Epithelial cell of prostate (primary cell): ENCODE measurements at regions not wholly inside any gene's neighbourhood (a gene's known extent, or its start where the extent isn't known, plus 50 kb on each side); places are given as distances from the start of the nearest gene placed in this dataset.
"Not testable (repeated sequence)": the region's sequence is repeated elsewhere in the genome, so short reads cannot be mapped to it uniquely, and the experiment has no call there.

Experiments
- DNase-seq: peaks from one replicate; pipeline ENCODE4 v3.0.0-alpha.2; 2011; ENCODE audit warnings: low read depth, low spot score
- H3K27ac ChIP-seq: fragments of 450-650 bp; 2 replicates; pipeline ENCODE4 v1.5.1; 2017; ENCODE audit warnings: mild to moderate bottlenecking

DNA sequence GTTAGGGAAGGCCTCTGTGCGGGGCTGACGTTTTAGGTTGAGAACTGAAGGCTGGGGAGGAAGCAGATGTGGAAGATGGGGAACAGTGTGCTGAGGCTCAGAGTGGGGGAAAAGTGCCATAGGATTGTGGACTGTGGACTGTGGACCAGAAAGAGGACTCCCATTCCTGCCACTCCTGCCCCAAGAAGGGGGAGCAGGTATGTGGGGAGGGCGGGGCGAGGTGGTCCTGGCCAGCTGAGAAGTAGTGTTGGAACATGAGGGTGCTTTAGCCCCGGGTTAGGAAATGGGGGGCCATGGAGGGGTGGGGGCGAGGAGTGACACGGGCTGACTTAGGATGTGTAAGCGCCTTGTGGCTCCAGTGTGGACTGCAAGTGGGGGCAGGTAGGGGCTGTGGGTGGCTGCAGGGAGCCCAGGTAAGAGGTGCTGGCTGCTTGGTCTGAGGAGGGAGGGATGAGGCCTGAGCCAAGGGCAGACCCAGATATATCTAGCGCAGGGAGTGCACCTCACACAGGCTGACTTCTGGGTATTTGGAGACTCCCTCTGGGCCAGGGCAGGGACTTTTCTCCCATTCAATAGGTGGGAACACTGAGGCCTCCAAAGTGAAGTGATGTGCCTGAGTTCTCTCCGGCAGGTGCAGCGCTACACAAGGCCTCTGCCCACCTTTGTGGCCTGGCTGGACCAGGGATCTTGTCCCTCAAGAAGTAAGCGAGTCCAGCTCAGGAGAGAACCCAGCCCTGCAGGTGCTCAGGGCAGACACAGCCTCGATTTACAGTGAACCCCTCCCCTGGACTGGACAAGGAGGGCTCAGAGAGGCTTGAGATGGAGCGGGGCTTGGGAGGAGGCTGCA, 76.6 kb upstream of the TOX2 start:
- DNase-seq, result no peak
- no peak overlapping the region for H3K27ac ChIP-seq

DNA sequence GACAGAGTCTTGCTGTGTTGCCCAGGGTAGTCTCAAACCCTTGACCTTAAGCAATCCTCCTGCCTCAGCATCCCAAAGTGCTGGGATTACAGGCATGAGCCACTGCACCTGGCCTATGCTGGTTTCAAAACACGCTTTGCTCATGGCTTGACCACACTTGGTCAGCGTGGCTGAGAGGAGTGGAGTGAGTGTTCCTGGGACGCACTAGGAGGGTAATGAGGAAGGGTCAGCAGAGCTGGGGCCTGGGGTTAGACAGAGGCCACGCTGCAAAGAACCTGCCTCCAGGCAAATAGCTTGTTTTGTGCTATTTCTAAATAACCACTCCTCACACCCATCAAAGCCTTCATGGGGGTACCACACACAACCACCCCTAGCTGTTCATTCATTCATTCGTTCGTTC, 77.9 kb upstream of the TOX2 start:
- no peak overlapping the region for H3K27ac ChIP-seq
- no peak for DNase-seq

DNA sequence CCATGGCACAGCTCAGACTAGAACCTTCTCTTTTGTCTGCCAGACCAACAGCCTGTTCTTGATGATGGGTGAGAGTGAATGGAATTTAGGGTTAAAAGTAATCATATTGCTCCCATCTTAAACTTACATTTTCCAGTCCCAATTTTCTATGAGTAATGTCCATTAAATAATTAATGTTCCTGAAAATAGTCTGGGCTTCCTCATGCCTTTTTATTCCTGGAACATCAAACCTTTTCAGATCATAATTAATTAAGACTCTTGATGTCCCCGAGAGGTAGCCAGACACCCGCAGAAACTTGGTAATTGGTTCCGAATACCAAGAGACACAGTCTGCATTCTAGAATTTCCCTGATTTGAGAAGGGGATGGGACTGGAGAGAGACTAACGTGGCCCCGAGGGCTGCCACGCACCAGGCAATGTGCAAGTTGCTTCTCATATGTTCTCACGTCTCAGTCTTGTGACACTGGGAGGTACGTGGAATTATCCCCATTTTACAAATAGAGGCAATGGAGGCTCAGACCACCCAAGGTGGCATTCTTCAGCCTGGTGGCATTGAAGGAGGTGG, 78.6 kb upstream of the TOX2 start:
- DNase-seq, result no peak
- no peak overlapping the region for H3K27ac ChIP-seq

- H3K27ac ChIP-seq, result no peak overlapping the region
- DNase-seq, result no peak
These were observed 80.9 kb upstream of the TOX2 start for GRCh38 chr20:43833511-43834395.

GRCh38 chr20:43832961-43833360, 81.7 kb upstream of the TOX2 start:
- no peak for DNase-seq
- H3K27ac ChIP-seq, result no peak overlapping the region

DNA sequence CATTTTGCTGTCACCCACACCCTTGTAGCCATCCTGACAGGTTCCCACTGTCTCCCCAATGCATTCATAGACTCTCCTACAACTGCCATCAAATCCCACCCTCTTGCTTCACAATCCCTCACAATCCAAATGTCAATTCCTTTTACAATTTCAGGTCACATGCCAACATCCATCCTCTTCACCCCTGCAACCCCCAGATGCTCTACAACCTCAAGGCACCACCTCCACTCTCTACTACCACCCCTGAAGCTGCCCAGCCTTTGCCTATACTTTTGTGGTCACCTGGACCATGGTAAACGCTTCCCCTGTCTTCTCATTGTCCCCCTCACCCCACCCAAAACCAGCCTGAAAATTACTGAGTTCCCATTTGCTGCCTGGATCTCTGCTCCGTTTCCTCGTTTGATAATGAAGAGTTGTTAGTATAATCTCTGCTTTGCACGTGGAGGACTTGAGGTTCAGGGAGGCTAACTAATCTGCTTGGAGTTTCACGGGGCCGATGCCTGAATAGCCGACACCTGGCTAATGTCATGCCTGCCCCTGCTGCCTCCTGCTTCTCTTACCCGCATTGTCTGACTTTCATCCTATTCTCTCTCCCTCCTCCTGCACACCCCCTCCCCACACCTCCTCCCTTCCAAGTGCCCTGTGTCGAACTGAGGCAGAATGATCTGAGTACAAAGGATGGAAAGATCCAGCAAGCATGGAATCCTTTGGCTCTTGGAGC, 82.4 kb upstream of the TOX2 start:
- H3K27ac ChIP-seq, result no peak overlapping the region
- DNase-seq, result no peak

DNA sequence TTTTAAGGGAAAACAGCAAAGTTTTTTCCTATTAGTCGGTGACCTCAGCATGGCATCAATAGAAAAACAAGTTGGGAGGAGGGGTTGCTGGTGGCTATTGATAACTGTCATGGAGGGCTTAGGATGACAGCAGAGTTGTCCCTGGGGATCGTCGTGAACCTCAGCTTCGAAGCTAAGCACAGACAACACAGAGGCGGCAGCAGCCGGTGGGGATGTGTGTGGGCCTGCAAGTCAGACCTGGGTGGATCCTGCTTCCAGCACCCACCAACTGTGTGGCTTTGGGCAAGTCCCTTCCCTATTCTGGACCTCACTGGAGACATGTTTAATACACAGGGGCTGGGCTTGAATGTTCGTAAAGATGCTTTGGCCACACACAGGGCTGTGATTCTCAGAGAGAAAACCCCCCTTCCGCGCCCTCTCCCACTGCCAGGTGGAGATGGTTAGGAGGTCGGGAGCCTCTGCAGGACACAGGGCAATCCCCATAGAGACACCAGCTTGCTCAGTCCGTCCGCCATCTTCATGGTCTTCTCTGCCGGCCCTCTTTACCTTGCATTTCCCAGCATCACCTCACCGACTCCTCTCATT, 83.1 kb upstream of the TOX2 start:
- no peak for DNase-seq
- no peak overlapping the region for H3K27ac ChIP-seq

- DNase-seq, result no peak
- H3K27ac ChIP-seq, result no peak overlapping the region
These were observed 83.8 kb upstream of the TOX2 start for GRCh38 chr20:43830883-43831282.

DNA sequence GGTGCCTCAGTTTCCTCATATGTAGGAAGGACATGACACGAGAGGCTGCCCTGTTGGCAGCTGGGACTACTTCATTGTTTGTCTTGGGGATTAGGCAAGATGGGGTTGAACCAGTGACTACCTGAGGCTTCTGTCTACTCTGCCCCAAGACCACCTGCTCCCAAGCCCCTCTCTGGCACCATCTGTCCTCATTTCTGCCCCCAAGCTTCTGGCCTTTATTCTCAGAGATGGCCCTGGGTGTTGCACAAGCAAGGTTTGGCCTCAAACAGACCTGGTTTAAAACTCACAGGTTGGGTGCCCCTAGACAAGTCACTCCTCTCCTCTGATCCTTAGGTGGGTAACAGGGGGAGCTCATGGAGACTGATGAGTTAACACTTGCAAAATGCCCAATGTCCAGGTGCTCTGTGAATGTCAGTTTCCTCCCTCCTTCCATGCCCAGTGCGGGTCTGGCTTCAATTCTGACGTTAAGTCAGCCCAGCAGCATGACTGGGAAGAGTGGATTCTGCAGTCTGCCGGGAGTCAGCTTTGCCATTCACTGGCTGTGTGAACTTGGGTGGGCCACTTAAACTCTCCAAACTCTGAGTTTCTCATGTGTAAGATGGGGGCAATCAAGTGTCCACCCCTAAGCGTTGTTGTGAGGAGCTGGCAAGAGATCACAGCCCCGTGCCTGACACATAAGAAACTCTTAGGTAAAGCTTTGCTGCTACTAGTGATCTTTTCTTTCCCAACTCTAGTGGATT, 84.5 kb upstream of the TOX2 start:
- no peak overlapping the region for H3K27ac ChIP-seq
- DNase-seq, result no peak

GRCh38 chr20:43827940-43828562, 86.6 kb upstream of the TOX2 start:
- no peak overlapping the region for H3K27ac ChIP-seq
- no peak for DNase-seq

DNA sequence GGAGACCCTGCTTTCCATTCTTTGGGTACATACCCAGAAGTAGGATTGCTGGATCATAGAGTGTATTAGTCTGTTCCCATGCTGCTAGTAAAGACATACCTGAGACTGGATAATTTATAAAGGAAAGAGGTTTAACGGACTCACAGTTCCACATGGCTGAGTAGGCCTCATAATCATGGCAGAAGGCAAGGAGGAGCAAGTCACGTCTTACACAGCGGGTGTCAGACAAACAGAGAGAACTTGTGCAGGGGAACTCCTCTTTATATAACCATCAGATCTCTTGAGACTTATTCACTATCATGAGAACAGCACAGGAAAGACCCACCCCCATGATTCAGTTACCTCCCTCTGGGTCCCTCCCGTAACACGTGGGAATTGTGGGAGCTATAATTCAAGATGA, 87.7 kb upstream of the TOX2 start:
- H3K27ac ChIP-seq, result not testable (repeated sequence)

GRCh38 chr20:43825581-43825980, 89.1 kb upstream of the TOX2 start:
- no peak overlapping the region for H3K27ac ChIP-seq
- DNase-seq, result no peak

More for the DNA sequence above, 87.7 kb upstream of the TOX2 start:
- DNase-seq, result not testable (repeated sequence)

DNA sequence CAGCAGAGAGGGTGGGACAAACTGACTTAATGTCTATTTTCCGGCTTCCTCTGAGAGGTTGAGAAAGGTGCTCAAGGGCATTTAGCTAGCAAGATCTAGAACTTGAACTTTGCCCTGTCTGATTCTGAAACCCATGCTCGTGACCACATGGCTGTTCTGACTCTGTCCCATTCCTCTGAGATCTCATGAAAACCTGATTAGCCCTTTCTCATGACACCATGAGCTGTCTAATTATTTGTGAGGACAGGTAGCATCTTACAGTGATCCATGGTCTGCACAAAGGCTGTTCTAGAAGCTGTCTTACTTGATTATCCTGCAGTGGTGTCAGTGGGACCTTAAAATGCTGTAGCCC, 89.6 kb upstream of the TOX2 start:
- no peak for DNase-seq

DNA sequence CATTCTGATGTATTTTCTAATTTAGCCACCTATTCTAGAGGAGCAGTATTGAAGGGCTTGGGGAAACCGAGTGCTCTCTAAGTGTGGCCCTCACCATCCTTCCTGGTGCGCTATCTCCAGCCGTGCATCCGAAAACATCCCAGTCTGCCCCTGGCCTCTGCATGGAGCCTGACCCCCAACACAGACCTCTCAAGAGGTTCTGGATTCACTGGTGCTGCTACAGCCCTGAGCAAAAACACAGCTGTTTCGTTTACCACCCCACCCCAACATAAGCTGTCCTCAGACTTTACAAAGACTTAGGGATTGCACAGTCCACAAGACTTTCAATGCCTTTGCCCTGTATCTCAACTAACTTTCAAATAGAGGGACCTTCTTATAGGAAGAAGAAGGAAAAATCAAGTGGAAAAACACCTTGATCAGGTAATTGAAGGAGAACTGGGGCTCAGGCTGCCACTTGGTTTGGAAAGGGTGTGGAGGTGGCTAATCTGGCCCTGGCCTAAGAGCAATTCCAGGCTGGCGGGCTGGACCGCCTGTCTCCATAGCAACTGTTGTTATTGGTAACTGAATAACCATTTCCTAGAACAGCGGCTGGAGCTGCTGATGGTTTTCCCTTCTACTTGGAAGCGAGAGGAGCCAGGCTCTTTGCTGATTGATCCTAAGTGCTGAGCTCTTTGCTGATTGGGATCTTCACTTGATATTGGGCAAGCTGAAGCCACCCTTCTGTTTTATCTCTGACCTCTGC, 90.2 kb upstream of the TOX2 start:
- DNase-seq, result no peak

More for the DNA sequence above, 89.6 kb upstream of the TOX2 start:
- no peak overlapping the region for H3K27ac ChIP-seq

DNA sequence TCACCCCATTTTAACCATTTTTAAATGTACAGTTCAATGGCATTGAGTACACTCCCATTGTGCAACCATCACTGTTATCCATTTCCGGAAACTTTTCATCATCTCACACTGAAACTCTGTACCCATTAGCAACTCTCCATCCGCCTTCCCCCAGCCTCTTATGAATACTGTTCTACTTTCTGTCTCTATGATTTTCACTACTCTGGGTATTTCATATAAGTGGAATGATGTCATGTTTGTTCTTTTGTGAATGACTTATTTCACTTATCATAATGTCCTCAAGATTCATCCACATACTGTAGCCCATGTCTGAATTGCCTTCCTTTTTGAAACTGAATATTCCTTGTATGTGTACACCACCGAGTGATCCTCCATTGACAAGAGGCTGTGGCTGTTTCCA, 92.9 kb upstream of the TOX2 start:
- no peak for DNase-seq
- peak overlapping the region; percentile 21 for H3K27ac ChIP-seq

More for the DNA sequence above, 90.2 kb upstream of the TOX2 start:
- H3K27ac ChIP-seq, result no peak overlapping the region

- peak overlapping the region; percentile 21 for H3K27ac ChIP-seq
- DNase-seq, result no peak
These were observed 93.8 kb upstream of the TOX2 start for GRCh38 chr20:43820731-43821330.

DNA sequence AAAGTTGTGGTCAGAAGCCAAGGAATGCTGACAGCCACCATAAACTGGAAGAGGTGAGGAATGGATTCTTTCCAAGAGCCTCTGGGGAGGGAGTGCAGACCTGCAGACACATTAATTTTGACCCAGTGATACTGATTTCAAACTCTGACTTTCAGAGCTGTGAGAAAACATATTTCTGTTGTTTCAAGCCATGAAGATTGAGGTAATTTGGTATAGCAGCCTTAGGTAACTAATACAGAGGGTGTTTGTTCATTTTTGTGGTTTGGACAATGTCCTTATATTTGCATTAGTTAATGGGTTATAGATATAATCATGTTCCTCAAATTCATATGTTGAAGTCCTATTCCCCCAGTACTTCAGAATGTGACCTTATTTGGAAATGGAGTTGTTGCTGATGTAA, 85.4 kb upstream of the GTSF1L start:
- no peak for DNase-seq

More for the DNA sequence above, 85.4 kb upstream of the GTSF1L start:
- H3K27ac ChIP-seq, result no peak overlapping the region
